ENCODE measurements at regions not wholly inside any gene's neighbourhood (a gene's known extent, or its start where the extent isn't known, plus 50 kb on each side); places are given as distances from the start of the nearest gene placed in this dataset.

GRCh38 chr9:38249587-38250210, 142.8 kb upstream of the ALDH1B1 start:
- no peak for TF ChIP-seq CTCF (IDR thresholded peaks at IDR 0.05)
- no peak for TF ChIP-seq POLR2A (IDR thresholded peaks at IDR 0.05)
